ENCODE measurements at regions not wholly inside any gene's neighbourhood (a gene's known extent, or its start where the extent isn't known, plus 50 kb on each side); places are given as distances from the start of the nearest gene placed in this dataset.

GRCh38 chr14:58702441-58703160, 64.8 kb downstream of the DACT1 start:
- H3K27me3 ChIP-seq = no peaks in the 10 kb centered on the region
- no peak for DNase-seq
- intact Hi-C loops (cut with DNase I; ENCODE audit: low total_unique reads) = no loop called here
- WGBS, 2 donors = 73 to 83% methylated on average over 1 of the region's 1 CpG
- no peak overlapping the region for H3K4me3 ChIP-seq
- H3K4me1 ChIP-seq = no peaks in the 10 kb centered on the region
- no peaks in the 10 kb centered on the region for H3K9me3 ChIP-seq
- H3K27ac ChIP-seq = no peak overlapping the region
- TF ChIP-seq CTCF (IDR thresholded peaks at IDR 0.05) (no peak), POLR2A (IDR thresholded peaks at IDR 0.05) (no peak)
- no peaks in the 10 kb centered on the region for H3K36me3 ChIP-seq (ENCODE audit: low read depth, missing control alignments)

- no peak overlapping the region for H3K27ac ChIP-seq
- intact Hi-C loops (cut with DNase I; ENCODE audit: low total_unique reads) = no loop called here
- H3K36me3 ChIP-seq (ENCODE audit: low read depth, missing control alignments) = no peaks in the 10 kb centered on the region
- no peaks in the 10 kb centered on the region for H3K27me3 ChIP-seq
- no peaks in the 10 kb centered on the region for H3K4me1 ChIP-seq
- WGBS, 2 donors = 100% methylated on average over 1 of the region's 1 CpG
- no peak overlapping the region for H3K4me3 ChIP-seq
- DNase-seq = no peak
- TF ChIP-seq CTCF (IDR thresholded peaks at IDR 0.05) (no peak), POLR2A (IDR thresholded peaks at IDR 0.05) (no peak)
- no peaks in the 10 kb centered on the region for H3K9me3 ChIP-seq
Measured at GRCh38 chr14:58703161-58703506, 65.4 kb downstream of the DACT1 start.

- no peak for TF ChIP-seq CTCF (IDR thresholded peaks at IDR 0.05)
- no peak for TF ChIP-seq POLR2A (IDR thresholded peaks at IDR 0.05)
- H3K4me3 ChIP-seq = no peak overlapping the region
- no peak for DNase-seq
- H3K27me3 ChIP-seq = no peaks in the 10 kb centered on the region
- H3K36me3 ChIP-seq (ENCODE audit: low read depth, missing control alignments) = no peaks in the 10 kb centered on the region
- WGBS, 2 donors = 73 to 84% methylated on average over 2 of the region's 2 CpGs
- no peaks in the 10 kb centered on the region for H3K9me3 ChIP-seq
- no peak overlapping the region for H3K27ac ChIP-seq
- no peaks in the 10 kb centered on the region for H3K4me1 ChIP-seq
- intact Hi-C loops (cut with DNase I; ENCODE audit: low total_unique reads) = no loop called here
Measured at GRCh38 chr14:58705066-58705465, 67.3 kb downstream of the DACT1 start.

- TF ChIP-seq POLR2A (IDR thresholded peaks at IDR 0.05) (no peak), CTCF (IDR thresholded peaks at IDR 0.05) (no peak)
- no peak for DNase-seq
- intact Hi-C loops (cut with DNase I; ENCODE audit: low total_unique reads) = no loop called here
- no peak overlapping the region for H3K4me3 ChIP-seq
- H3K27me3 ChIP-seq = no peaks in the 10 kb centered on the region
- WGBS, 2 donors = 71 to 76% methylated on average over 1 of the region's 1 CpG
- no peaks in the 10 kb centered on the region for H3K36me3 ChIP-seq (ENCODE audit: low read depth, missing control alignments)
- H3K9me3 ChIP-seq = no peaks in the 10 kb centered on the region
- H3K4me1 ChIP-seq = no peaks in the 10 kb centered on the region
- no peak overlapping the region for H3K27ac ChIP-seq
Measured at GRCh38 chr14:58707949-58708348, 70.2 kb downstream of the DACT1 start.

GRCh38 chr14:58709949-58710348, 72.2 kb downstream of the DACT1 start:
- Histone ChIP-seq H3K27ac (no peak overlapping the region), H3K36me3 (ENCODE audit: low read depth, missing control alignments) (no peaks in the 10 kb centered on the region), H3K27me3 (no peaks in the 10 kb centered on the region), H3K4me1 (no peaks in the 10 kb centered on the region), H3K9me3 (no peaks in the 10 kb centered on the region), H3K4me3 (no peak overlapping the region)
- 19 to 39% methylated on average over 2 of the region's 2 CpGs for WGBS, 2 donors
- TF ChIP-seq CTCF (IDR thresholded peaks at IDR 0.05) (no peak), POLR2A (IDR thresholded peaks at IDR 0.05) (no peak)
- no peak for DNase-seq
- intact Hi-C loops (cut with DNase I; ENCODE audit: low total_unique reads) = no loop called here
